ENCODE measurements at regions not wholly inside any gene's neighbourhood (a gene's known extent, or its start where the extent isn't known, plus 50 kb on each side); places are given as distances from the start of the nearest gene placed in this dataset.

- DNase-seq: no peak
- H3K36me3 ChIP-seq (ENCODE audit: control insufficient read depth, insufficient read depth, low read length): no peaks in the 10 kb centered on the region
- TF ChIP-seq CTCF (IDR thresholded peaks at IDR 0.05; ENCODE audit: insufficient read depth in 1 of 2, low read depth in 1 of 2, low read length in 1 of 2, severe bottlenecking in 1 of 2, unreplicated experiment in 1 of 2): no peak
- no peak overlapping the region for H3K4me3 ChIP-seq (ENCODE audit: low read depth, low read length)
- Mint-ChIP-seq H3K4me3 (ENCODE audit: unreplicated experiment) (no peak overlapping the region), H3K9me3 (ENCODE audit: unreplicated experiment) (no peaks in the 10 kb centered on the region), H3K27me3 (ENCODE audit: insufficient read depth, unreplicated experiment) (no peaks in the 10 kb centered on the region), H3K4me1 (ENCODE audit: low read depth, unreplicated experiment) (peaks cover 14% of the 10 kb centered on the region), H3K36me3 (ENCODE audit: insufficient read depth, unreplicated experiment) (no peaks in the 10 kb centered on the region), H3K27ac (ENCODE audit: unreplicated experiment) (no peak overlapping the region)
- POLR2A ChIA-PET: no interaction called here
- H3K4me1 ChIP-seq: peaks cover 5% of the 10 kb centered on the region
- no peaks in the 10 kb centered on the region for H3K9me3 ChIP-seq
- intact Hi-C loops (cut with micrococcal nuclease; ENCODE audit: unreplicated experiment): no loop called here
- no peaks in the 10 kb centered on the region for H3K27me3 ChIP-seq (replicated peaks; ENCODE audit: control insufficient read depth, insufficient read depth, low read length)
- CTCF ChIA-PET: interaction anchor here (1.0 kb wide), 1 partner anchor 236 kb away, joined by 3 read pairs; no protein-coding TSS in a partner anchor
- no TSS peak for BruUV-seq (replicated peaks)
Measured at GRCh38 chr10:57917019-57917418, 350.7 kb downstream of the IPMK start.

GRCh38 chr10:57905861-57906260 lies 361.8 kb downstream of the IPMK start:
- no TSS peak for BruUV-seq (replicated peaks)
- H3K36me3 Mint-ChIP-seq (ENCODE audit: insufficient read depth, unreplicated experiment): no peaks in the 10 kb centered on the region
- H3K4me3 Mint-ChIP-seq (ENCODE audit: unreplicated experiment): no peak overlapping the region
- no peak for TF ChIP-seq CTCF (IDR thresholded peaks at IDR 0.05; ENCODE audit: insufficient read depth in 1 of 2, low read depth in 1 of 2, low read length in 1 of 2, severe bottlenecking in 1 of 2, unreplicated experiment in 1 of 2)
- POLR2A ChIA-PET: no interaction called here
- H3K4me3 ChIP-seq (ENCODE audit: low read depth, low read length): no peak overlapping the region
- no peaks in the 10 kb centered on the region for H3K9me3 ChIP-seq
- intact Hi-C loops (cut with micrococcal nuclease; ENCODE audit: unreplicated experiment): no loop called here
- peaks cover 7% of the 10 kb centered on the region for H3K4me1 Mint-ChIP-seq (ENCODE audit: low read depth, unreplicated experiment)
- peak in 1 of 2 experiments; percentile 17 for DNase-seq
- no peak overlapping the region for H3K27ac Mint-ChIP-seq (ENCODE audit: unreplicated experiment)
- no peaks in the 10 kb centered on the region for H3K27me3 Mint-ChIP-seq (ENCODE audit: insufficient read depth, unreplicated experiment)
- no peaks in the 10 kb centered on the region for H3K27me3 ChIP-seq (replicated peaks; ENCODE audit: control insufficient read depth, insufficient read depth, low read length)
- no peaks in the 10 kb centered on the region for H3K36me3 ChIP-seq (ENCODE audit: control insufficient read depth, insufficient read depth, low read length)
- H3K4me1 ChIP-seq: no peaks in the 10 kb centered on the region
- CTCF ChIA-PET: no interaction called here
- H3K9me3 Mint-ChIP-seq (ENCODE audit: unreplicated experiment): no peaks in the 10 kb centered on the region

GRCh38 chr10:57905010-57905409 lies 362.7 kb downstream of the IPMK start:
- CTCF ChIA-PET: no interaction called here

More at GRCh38 chr10:57905010-57905409, 362.7 kb downstream of the IPMK start:
- Mint-ChIP-seq H3K27me3 (ENCODE audit: insufficient read depth, unreplicated experiment) (no peaks in the 10 kb centered on the region), H3K4me3 (ENCODE audit: unreplicated experiment) (no peak overlapping the region), H3K4me1 (ENCODE audit: low read depth, unreplicated experiment) (peaks cover 7% of the 10 kb centered on the region), H3K36me3 (ENCODE audit: insufficient read depth, unreplicated experiment) (no peaks in the 10 kb centered on the region), H3K27ac (ENCODE audit: unreplicated experiment) (no peak overlapping the region), H3K9me3 (ENCODE audit: unreplicated experiment) (no peaks in the 10 kb centered on the region)
- no peak for DNase-seq
- no TSS peak for BruUV-seq (replicated peaks)
- Histone ChIP-seq H3K4me3 (ENCODE audit: low read depth, low read length) (no peak overlapping the region), H3K9me3 (no peaks in the 10 kb centered on the region), H3K27me3 (replicated peaks; ENCODE audit: control insufficient read depth, insufficient read depth, low read length) (no peaks in the 10 kb centered on the region), H3K4me1 (no peaks in the 10 kb centered on the region), H3K36me3 (ENCODE audit: control insufficient read depth, insufficient read depth, low read length) (no peaks in the 10 kb centered on the region)
- intact Hi-C loops (cut with micrococcal nuclease; ENCODE audit: unreplicated experiment): no loop called here
- POLR2A ChIA-PET: no interaction called here
- TF ChIP-seq CTCF (IDR thresholded peaks at IDR 0.05; ENCODE audit: insufficient read depth in 1 of 2, low read depth in 1 of 2, low read length in 1 of 2, severe bottlenecking in 1 of 2, unreplicated experiment in 1 of 2): no peak

Measured in Caco-2 (cell line).